Fibroblast of skin of right biceps (primary cell): ENCODE measurements at regions not wholly inside any gene's neighbourhood (a gene's known extent, or its start where the extent isn't known, plus 50 kb on each side); places are given as distances from the start of the nearest gene placed in this dataset.

Experiments used
- DNase-seq: peaks from one replicate; pipeline ENCODE4 v3.0.0-alpha.2; 2013

DNA sequence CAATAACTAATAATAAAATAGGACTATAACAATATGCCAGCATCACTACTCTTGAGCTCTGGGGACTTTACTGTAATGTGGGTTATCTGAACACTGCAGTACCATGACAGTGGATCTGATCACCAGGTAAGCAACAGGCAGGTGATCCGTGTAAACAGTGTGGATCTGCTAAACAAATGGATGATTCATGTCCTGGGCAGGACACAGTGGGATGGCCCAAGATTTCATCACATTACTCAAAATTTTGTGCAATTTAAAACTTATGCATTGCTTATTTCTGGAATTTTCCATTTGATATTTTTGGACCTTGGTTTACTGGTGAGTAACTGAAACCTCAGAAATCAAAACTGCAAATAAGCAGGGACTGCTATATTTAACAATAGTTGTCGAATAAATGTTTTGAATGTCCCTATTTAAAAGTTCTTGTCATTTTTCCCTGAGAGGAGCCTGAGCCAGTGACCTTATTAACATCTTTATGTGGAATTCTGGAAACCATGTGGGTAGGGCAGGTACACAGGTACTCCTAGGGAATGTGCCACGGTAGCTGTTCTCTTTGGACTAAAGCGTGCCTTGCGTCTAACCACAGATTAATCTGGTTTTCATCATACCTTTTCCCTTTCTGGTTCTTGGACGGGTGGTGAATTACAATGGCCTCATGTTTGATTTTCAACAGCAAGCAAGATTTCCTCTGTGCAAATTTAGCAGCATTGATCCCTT, 214.5 kb upstream of the SASH1 start:
- DNase-seq: no peak

DNA sequence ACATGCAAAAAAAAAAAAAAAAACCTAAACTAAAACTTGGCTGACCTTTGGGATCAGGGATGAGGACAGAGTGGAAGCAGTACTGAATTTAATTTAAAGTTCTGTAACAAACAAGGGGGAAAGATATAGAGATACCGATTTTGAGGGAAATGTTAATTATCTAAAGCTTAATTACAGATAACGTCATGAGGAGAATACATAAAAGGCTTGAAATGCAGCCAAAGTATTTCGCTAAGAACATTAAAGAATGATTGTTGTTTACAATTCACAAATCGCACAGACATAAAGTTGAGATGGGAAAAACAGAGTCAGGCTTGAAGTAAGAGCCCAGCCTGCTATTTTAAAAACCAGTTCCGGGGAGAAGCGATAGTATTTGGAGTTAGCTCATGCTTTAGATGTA, 208.0 kb upstream of the SASH1 start:
- DNase-seq: no peak

DNA sequence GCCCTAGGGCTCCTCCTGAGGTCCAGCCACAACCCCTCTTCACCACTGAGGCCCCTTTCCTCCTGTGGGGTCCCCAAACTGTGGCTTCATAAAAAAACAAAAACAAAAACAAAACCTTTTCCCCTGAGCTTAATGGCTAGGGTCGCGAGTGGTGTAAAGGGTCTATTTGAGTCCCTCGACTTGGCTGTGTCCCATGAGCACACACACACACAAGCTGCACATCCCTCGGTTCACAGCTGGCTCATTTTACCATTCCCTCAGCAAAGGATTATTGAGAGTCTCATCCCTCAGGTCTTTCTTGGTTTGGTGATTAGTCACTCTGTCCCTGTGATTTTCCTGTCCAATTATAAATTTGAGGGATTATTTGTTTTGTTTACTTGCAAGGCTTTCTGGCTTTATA, 206.1 kb upstream of the SASH1 start:
- no peak for DNase-seq

DNA sequence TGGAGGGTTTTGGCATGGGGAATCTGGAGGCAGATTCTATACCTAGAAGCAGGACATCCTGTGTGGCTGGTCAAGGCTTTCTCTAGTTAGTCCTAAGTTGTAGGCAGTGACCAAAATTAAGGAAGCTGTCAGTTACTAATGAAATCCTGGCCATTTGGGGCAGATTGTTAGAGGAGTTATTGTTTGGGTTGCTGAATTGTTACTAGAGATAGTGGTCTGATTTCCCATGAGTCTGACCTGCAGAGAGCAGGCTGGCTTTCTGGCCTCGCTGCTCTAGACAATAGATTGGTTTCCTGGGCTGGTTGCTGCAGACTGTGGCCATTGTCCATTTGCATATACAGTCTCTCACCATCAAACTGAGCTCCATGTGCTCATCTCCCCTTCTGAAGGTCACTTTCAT, 205.0 kb upstream of the SASH1 start:
- no peak for DNase-seq

DNA sequence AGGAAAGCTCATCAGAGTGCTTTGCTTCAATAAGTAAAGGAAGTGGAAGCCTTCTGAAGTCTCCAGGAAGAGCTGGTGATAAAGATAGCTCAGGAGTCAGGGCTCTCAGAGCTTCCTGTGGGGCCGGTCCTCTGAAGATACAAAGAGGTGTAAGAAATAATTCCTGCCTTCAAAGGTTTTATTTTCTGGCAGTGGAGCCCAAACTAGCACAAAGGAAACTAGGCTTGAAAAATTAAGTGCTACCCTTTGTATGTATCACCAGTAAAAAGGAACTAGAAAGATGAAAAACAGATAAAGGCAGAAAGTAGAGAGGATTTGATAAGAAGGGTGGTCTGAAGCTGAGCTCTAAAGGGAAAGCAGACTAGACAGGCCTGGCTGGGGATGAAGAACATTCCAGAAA, 204.1 kb upstream of the SASH1 start:
- no peak for DNase-seq

DNA sequence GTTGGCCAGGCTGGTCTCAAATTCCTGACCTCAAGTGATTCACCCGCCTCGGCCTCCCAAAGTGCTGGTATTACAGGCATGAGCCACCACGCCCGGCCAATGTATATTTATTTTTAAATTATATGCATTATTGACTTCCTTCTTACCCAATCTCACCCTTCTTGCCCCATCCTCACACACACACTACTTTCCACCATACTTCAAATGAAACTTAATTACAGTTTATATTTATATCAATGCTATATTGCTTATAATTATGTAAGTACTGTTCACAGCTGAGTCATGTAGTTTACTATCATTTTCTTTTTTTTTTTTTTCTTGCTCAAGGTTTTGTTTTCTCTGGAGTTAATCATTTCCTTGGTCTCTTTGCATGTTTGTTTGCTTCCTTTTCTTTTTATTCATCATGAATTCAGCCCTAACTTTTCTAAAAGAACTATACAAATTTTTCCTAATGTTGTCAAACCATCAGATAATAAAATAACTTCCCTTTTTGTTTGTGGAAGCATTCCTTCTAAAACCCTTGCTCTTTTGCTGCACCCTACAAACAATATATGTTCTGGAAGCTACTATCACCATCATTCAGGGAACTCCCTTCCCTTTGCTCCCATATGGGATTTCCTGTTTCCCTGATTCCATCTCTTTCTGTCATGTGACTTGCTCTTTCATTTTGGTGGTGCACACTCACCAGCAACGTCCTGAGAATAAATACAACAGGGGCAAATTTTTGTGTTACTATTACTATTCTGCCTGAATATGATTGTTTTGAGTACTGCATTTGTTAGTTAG, 201.7 kb upstream of the SASH1 start:
- DNase-seq: no peak

DNA sequence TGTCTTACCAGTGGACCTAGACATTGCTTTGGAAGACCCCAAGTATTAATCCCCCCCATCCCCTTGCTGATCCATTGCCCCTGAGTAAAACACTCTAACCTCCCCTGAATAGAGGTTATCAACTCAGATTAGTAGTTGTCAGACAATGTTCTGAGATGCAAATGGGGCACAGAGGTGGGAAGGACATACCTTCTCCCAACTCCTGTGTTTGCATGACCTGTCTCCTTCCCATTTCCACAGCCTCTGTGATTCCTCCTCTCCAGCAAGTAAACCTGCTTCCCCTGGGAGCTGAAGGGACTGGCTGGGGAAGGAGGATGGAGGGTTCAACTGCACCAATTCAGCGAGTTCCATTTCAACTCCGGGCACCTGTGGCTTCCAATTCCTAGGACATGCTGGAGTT, 199.8 kb upstream of the SASH1 start:
- DNase-seq: no peak

DNA sequence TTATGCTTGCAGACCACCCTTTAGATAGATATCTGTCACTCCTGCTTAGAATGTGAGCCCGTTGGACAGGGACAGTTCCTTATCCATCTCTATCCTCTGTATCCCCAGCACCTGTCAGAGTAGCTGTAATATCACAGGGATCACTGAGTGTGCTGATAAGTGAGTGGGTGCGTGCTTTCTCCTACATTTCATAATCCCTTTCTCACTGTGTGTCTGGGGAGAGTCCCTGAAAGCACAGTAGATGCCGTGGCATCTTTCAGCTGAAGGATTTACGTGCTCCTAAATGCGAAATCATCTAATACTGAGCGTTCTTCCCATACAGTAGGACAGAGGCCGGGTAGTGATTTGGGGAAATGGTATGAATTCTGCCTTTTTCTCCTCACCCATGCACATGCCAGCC, 198.9 kb upstream of the SASH1 start:
- DNase-seq: no peak

DNA sequence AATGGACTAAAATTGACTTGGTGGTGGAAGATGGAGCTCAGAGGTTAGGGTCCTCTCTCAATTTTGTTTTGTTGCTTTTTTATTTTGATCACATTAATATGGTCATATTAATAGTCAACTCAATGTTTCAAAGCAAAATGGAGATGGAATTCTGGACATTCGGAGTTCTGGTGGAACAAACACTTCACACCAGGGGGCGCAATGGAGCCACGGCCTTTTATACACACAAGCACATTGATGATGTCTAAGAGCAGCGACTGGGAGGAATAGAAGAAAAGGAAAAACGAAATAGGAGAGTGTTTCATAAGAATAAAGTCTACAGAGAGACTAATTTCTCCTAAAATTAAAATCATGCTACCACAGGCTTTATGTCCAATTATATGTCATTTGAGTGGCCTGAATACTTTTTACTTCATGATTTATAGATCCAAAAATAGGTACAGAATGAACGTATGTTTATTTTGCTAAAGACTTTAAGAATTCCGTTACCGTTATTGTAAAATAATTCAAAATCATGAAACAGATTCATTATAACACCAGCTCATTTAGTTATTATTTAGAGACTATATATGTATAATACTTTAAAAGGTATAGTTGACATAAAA, 197.6 kb upstream of the SASH1 start:
- peak; percentile 79 for DNase-seq

DNA sequence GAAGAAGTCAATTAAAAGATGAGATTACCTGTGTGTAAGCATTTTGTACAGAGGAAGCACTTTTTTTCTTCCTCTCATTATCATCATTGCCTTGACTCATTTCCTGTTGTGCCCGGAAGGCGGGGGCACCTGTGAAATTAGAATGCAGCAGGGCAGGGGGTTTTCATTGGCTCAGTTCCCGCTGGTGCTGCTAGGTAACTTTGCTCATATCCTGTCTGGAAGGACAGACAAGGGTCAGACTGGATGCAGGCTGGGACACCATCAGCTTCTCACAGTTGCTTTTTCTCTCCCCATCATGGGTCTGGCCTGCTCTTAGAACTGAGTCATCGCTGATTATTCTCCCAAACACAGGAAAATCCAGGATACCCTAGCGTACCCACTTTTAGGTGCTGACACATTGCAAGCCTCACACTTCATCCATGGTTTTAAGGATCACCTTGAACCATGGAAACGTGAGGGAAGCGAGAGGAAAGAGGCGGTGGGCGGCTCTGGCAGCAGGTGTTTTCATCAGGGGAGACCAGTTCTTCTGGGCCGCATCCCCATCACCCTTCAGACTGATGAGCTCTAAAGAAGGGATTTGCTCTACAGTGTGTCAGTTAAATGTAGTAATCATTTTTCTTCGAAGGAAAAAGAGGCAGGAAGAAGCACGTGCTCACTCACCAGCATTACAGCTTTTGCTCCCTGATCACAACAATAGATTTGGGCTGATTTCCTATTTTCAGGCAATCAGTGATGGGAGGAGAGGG, 195.7 kb upstream of the SASH1 start:
- DNase-seq: peak; percentile 22

DNA sequence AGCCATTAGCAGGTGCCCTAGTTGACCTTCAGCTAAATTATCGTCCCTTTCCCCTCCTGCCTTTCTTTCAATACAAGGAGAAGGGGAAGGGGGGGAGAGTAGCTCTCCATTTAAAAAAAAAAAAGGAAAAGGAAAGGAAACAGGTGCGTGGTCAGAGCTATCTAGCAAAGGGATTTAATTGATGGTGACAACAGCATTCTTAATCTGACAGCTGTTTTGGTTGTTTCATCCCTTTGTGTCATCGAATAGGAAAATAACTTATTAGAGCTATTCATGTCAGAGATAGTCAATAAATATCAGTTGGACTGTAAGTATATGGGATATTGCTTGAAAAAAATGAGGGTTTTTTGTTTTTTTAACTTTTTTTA, 195.2 kb upstream of the SASH1 start:
- no peak for DNase-seq

DNA sequence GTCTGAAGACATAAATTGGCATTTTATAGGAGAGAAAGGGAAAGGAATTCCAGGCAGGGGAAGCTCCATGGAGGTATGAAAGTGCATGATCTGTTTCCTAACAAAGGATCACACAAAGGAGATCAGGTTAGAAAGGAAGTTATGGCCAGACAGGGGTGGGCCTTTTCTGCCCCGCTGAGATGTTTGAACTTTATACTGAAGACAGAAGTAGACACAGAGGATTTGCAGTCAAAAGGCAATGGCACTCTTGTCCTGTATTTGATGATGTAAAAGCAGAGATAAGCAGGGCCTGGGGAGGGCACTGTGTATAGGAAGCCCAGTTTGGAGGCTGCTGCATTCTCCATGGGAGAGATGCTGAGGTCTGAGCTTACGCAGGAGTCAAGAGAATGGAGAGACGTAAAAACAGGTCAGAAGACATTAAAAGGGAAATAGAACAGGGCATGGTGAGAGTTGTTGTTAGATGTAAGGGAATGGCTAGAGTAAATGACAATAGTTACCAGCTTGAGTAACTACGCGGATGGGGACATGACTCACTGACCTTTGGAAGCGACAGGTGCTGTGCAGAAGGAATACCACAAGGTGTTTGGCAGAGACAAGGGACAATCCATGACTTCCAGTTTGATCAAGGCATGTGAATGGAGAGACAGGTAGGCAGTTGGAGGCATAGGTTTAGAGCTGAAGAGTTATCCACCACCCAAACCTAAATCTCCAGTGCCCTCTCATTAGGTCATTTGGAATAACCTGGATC, 190.6 kb upstream of the SASH1 start:
- DNase-seq: no peak

DNA sequence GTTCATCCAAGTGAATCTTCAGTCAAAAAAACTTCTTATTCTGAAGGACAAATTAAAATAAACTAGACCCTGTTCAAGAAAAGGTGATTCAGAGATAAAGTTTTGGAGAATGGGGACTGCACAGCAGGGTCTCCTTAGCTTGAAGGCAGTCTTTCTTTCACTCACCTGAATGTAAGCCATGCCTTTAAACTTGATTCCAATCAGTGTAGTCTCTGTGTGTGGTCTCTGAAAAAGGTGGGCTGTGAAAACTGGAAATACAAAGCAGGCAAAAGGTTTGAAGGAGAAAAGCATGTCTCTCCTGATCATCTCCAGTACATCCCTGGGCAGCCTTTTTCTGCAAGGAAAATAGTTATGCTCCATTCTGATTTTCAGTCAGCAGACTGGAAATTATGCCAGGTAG, 188.0 kb upstream of the SASH1 start:
- DNase-seq: no peak

DNA sequence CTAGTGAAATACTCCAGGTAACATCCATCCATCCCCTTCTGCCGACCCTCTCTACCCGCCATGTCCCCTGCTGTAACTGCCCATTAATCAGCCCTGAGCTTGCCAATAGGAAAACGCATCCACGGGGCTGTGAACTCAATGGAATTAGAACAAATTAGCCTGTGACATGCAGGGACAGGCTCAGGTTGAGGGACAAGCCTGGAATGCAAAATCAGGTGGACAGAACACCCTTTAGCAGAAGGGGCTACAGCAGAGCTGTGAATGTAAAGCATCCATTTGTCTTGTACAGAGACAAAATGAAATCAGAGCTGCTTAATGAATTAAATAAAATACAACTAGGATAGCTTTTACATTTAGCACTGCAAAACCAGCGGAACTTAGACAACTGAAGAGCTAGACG, 187.3 kb upstream of the SASH1 start:
- no peak for DNase-seq

DNA sequence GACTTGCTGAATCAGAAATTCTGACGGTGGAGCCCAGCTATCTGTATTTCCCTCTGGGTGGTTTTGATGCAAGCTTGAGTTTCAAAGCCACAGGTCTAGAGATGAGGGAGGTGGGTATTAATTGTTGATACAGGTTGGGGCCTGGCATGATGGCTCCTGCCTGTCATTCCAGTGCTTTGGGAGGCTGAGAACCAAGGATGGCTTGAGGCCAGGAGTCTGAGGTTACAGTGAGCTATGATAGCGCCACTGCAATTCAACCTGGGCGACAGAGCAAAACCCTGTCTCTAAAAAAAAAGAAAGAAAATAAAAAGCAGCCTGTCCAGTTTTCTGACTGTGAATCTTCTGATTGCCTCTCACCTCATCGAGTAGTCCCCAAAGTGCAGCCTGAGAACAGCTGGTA, 184.8 kb upstream of the SASH1 start:
- DNase-seq: no peak

DNA sequence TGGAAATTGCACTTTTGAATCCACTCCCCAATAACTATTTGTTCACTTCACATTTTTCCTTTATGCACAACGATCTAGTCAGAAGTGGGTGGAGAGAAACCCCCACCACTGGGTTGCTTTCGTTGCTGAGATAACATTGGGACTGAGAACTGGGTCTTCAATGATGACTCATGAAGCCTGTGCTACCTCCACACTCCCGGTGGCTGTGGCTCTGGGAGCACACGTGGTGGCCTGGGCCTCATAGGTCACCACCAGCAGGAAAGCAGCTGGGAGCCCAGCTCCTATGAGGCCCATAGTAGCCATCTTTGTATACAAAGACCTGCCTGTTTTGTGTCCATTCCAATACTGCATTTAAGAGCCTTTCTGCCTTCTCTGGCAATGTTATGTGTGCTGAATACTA, 178.0 kb upstream of the SASH1 start:
- DNase-seq: no peak

DNA sequence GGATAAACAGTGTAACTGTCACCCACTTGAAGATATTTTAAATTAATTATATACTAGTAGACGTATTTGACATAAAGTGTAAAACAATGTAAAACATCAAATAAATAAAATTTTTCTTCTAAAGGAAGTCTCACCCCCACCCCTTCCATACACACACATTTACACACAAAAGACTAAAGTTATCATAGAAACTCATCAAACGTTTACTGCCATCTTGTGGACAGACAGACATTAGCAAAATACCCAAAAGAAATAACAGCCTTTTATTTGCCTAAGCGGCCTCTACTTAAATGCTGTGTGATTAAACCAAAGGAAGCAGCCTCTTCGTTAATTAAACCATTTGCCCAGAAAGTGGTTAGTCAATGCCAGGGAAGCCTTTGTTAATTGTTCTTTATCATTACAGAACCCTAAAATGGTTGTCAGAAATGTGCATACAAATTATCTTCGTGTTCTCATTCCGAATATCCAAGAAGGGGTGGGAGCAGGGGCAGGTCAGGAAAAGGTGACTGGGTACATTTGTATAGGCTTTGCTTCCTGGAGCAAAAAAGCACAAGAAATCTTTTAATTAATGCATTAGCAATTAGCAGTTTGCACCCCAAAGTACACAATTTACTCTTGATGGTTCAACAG, 176.2 kb upstream of the SASH1 start:
- peak; percentile 60 for DNase-seq

DNA sequence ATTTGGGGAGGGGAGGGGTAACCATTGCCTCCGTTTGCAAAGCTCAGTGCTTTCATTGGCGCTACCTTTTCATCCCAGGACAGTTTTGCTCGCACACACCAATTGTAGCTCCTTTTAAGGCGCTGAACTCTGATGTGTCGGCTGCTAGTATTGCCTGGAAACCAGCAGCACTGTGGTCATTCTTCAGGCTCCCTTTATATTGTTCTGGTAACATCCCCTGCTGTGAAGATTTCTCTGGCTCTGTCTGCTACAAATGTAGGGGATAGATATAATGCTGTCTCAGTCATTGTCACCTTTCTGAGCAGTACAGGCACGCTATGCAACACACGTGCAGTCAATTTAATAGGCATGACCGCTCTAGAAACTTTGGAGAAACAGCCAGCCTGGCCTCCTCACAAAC, 172.9 kb upstream of the SASH1 start:
- no peak for DNase-seq

DNA sequence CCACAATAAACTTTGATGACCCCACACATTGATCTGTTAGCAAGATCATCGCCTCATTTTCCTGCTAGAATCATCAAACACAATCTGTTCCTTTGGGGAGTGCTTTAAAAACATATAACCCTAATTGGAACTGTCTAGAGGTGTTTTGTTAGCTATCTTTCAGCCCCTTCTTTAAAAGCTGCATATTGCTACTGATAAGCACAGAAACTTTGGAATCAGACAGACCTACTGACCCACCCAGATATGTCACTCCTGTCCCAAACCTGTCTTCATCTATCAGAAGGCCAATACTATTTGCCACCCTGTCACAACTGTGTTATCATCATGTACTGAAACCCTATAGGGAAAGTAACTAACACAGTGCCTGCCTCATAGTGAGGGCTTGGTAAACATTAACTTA, 172.4 kb upstream of the SASH1 start:
- DNase-seq: no peak

DNA sequence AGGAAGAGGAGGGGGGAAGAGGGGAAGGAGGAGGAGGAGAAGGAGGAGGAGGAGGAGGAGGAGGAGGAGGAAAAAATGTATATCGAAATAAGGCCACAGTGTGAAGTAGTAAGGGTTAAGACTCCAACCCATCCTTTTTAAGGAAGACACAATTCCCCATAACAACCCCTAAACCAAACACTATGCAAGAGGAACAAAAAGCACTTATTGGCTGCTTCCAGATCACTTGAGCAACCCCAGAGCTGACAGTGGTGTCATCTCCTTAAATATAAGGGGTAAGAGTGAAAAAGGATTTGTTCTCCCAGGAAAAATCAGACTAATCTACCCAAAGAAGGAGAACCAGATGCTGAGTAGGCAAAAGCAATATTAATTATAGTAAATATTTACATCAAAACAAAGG, 169.1 kb upstream of the SASH1 start:
- no peak for DNase-seq

DNA sequence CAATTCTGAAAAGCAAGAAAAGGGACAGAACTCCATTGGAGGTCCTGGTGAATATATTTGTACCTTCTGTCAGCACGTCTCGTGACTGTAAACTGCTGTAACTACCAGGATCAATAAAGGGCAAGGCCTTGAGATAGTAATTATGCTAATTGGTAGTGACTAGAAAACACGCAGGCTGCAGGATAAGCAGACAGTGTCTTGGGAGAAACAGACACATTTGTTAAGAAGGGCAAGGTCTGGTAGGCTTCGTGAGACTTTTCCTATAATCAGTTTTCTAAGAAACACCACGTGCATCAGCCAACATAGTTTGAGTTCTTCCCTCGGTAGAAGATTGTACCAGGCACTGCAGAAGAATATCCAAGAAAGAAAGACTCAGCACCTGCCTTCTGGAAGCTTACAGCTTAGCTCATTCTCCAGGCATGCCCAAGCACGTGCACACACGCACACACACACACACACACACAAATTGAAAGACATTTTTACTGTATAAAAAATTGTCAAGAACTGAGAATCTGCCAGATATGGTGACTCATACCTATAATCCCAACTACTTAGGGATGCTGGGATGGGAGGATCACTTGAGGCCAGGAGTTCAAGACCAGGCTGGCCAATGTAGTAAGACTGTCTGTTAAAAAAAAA, 167.0 kb upstream of the SASH1 start:
- peak; percentile 64 for DNase-seq
